Fibroblast of pulmonary artery (primary cell): ENCODE measurements at regions not wholly inside any gene's neighbourhood (a gene's known extent, or its start where the extent isn't known, plus 50 kb on each side); places are given as distances from the start of the nearest gene placed in this dataset.

Experiments used
- DNase-seq: peaks from one replicate; pipeline ENCODE4 v3.0.0-alpha.2; 2010; ENCODE audit warnings: low read depth
- H3K4me3 ChIP-seq: replicated peaks from 2 replicates; pipeline ENCODE4 v1.5.1; 2011; ENCODE audit warnings: low read depth, mild to moderate bottlenecking, control low read depth, low read length, moderate library complexity
- CTCF ChIP-seq: IDR thresholded peaks from 2 replicates; pipeline ENCODE4 v1.5.1; 2011; ENCODE audit warnings: mild to moderate bottlenecking, control low read depth, low read length, inconsistent platforms; ENCODE audit errors: missing control alignments

- TF ChIP-seq CTCF = no peak
Observed at GRCh38 chr14:87278415-87278814, 714.6 kb downstream of the GALC start.

GRCh38 chr14:87271331-87271730 is 721.7 kb downstream of the GALC start:
- DNase-seq = no peak
- no peak for TF ChIP-seq CTCF
- no peak overlapping the region for H3K4me3 ChIP-seq

More at GRCh38 chr14:87278415-87278814, 714.6 kb downstream of the GALC start:
- H3K4me3 ChIP-seq = no peak overlapping the region
- no peak for DNase-seq

GRCh38 chr14:87268997-87269396 is 724.0 kb downstream of the GALC start:
- TF ChIP-seq CTCF = no peak
- no peak overlapping the region for H3K4me3 ChIP-seq
- DNase-seq = no peak

GRCh38 chr14:87264796-87265195 is 728.2 kb downstream of the GALC start:
- TF ChIP-seq CTCF = no peak
- no peak for DNase-seq
- no peak overlapping the region for H3K4me3 ChIP-seq

GRCh38 chr14:87264272-87264785 is 728.7 kb downstream of the GALC start:
- TF ChIP-seq CTCF = no peak
- DNase-seq = no peak
- H3K4me3 ChIP-seq = no peak overlapping the region

- TF ChIP-seq CTCF = no peak
- no peak overlapping the region for H3K4me3 ChIP-seq
- DNase-seq = no peak
Observed at GRCh38 chr14:87261621-87262020, 731.4 kb downstream of the GALC start.

- DNase-seq = no peak
- TF ChIP-seq CTCF = no peak
Observed at GRCh38 chr14:87260460-87260859, 732.5 kb downstream of the GALC start.

More at GRCh38 chr14:87260460-87260859, 732.5 kb downstream of the GALC start:
- H3K4me3 ChIP-seq = no peak overlapping the region
